ENCODE measurements at regions not wholly inside any gene's neighbourhood (a gene's known extent, or its start where the extent isn't known, plus 50 kb on each side); places are given as distances from the start of the nearest gene placed in this dataset.

GRCh38 chr4:52296341-52296740 lies 245.2 kb downstream of the SPATA18 start:
- TF ChIP-seq, protein P1, sequence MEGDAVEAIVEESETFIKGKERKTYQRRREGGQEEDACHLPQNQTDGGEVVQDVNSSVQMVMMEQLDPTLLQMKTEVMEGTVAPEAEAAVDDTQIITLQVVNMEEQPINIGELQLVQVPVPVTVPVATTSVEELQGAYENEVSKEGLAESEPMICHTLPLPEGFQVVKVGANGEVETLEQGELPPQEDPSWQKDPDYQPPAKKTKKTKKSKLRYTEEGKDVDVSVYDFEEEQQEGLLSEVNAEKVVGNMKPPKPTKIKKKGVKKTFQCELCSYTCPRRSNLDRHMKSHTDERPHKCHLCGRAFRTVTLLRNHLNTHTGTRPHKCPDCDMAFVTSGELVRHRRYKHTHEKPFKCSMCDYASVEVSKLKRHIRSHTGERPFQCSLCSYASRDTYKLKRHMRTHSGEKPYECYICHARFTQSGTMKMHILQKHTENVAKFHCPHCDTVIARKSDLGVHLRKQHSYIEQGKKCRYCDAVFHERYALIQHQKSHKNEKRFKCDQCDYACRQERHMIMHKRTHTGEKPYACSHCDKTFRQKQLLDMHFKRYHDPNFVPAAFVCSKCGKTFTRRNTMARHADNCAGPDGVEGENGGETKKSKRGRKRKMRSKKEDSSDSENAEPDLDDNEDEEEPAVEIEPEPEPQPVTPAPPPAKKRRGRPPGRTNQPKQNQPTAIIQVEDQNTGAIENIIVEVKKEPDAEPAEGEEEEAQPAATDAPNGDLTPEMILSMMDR (IDR thresholded peaks at IDR 0.05; ENCODE audit: borderline replicate concordance, extremely low read depth, low read length, poor library complexity, severe bottlenecking) = no peak
- TF ChIP-seq EZH2 (IDR thresholded peaks at IDR 0.05; ENCODE audit: borderline replicate concordance, low read depth, low read length, severe bottlenecking) = no peak

All from DND-41 (cell line).